Osteoblast (primary cell): ENCODE measurements at regions not wholly inside any gene's neighbourhood (a gene's known extent, or its start where the extent isn't known, plus 50 kb on each side); places are given as distances from the start of the nearest gene placed in this dataset.
A peak's percentile ranks its signal among the peaks of the same experiment; 100 is the strongest.

Source experiments
- DNase-seq: peaks from one replicate; pipeline ENCODE4 v3.0.0; 2011; ENCODE audit warnings: low spot score, mixed read lengths; ENCODE audit not compliant: insufficient read length; ENCODE audit errors: missing footprints
- H2AFZ ChIP-seq: 2 replicates; pipeline ENCODE4 v1.6.0; 2011; ENCODE audit warnings: mild to moderate bottlenecking, low read length
- H3K27ac ChIP-seq: 2 replicates; pipeline ENCODE4 v1.5.1; 2011; ENCODE audit warnings: mild to moderate bottlenecking, low read depth, low read length, moderate library complexity
- H3K27me3 ChIP-seq: 2 replicates; pipeline ENCODE4 v1.6.0; 2012; ENCODE audit warnings: mild to moderate bottlenecking, control low read depth, inconsistent platforms, low read length, moderate library complexity; ENCODE audit not compliant: insufficient read depth
- H3K36me3 ChIP-seq: 2 replicates; pipeline ENCODE4 v1.5.1; 2011; ENCODE audit warnings: mild to moderate bottlenecking, low read length, control low read depth, moderate library complexity; ENCODE audit not compliant: insufficient read depth
- H3K4me1 ChIP-seq: 2 replicates; pipeline ENCODE4 v1.5.1; 2011; ENCODE audit warnings: mild to moderate bottlenecking, low read length, control low read depth, moderate library complexity; ENCODE audit not compliant: insufficient read depth
- H3K4me2 ChIP-seq: 2 replicates; pipeline ENCODE4 v1.6.0; 2011; ENCODE audit warnings: mild to moderate bottlenecking, low read length; ENCODE audit not compliant: insufficient read depth
- H3K4me3 ChIP-seq: fragments of 200-600 bp; sonication (generic); 3 replicates; pipeline ENCODE4 v1.5.1; 2012; ENCODE audit warnings: mild to moderate bottlenecking, low read length, inconsistent platforms; ENCODE audit not compliant: insufficient read depth
- H3K79me2 ChIP-seq: 2 replicates; pipeline ENCODE4 v1.6.0; 2012; ENCODE audit warnings: mild to moderate bottlenecking, low read length, control low read depth, inconsistent platforms; ENCODE audit not compliant: insufficient read depth
- H3K9me3 ChIP-seq: 2 replicates; pipeline ENCODE4 v1.5.1; 2011; ENCODE audit warnings: low read depth, low read length, control low read depth
- H4K20me1 ChIP-seq: 2 replicates; pipeline ENCODE4 v1.6.0; 2012; ENCODE audit warnings: mild to moderate bottlenecking, low read length, control low read depth; ENCODE audit not compliant: insufficient read depth
- TF ChIP-seq, protein P1 (sequence below): IDR thresholded peaks from 2 replicates; pipeline ENCODE4 v1.5.1; 2011; ENCODE audit warnings: mild to moderate bottlenecking, low read depth, low read length, moderate library complexity; ENCODE audit errors: extremely low read depth

DNA sequence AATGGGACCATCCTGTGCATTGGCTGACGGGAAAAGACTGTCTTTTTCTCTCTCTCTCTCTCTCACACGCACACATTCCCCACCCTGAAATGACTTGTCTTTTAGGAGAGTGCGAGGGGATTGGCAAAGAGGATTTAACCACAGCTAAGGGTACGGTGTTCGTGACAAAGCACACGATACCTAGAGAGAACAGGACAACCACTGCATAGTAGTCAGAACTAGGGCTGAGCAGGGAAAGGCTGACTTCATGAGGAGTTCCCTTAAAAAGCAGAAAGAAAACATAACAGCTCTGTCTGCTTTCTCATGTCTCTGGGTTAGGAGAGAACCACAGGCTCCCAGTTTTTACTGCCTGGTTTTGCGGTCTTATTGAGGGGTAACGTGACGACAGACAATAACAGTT is 742.8 kb upstream of the SOX9 start:
- no peaks in the 10 kb centered on the region for H3K27me3 ChIP-seq
- TF ChIP-seq, protein P1, sequence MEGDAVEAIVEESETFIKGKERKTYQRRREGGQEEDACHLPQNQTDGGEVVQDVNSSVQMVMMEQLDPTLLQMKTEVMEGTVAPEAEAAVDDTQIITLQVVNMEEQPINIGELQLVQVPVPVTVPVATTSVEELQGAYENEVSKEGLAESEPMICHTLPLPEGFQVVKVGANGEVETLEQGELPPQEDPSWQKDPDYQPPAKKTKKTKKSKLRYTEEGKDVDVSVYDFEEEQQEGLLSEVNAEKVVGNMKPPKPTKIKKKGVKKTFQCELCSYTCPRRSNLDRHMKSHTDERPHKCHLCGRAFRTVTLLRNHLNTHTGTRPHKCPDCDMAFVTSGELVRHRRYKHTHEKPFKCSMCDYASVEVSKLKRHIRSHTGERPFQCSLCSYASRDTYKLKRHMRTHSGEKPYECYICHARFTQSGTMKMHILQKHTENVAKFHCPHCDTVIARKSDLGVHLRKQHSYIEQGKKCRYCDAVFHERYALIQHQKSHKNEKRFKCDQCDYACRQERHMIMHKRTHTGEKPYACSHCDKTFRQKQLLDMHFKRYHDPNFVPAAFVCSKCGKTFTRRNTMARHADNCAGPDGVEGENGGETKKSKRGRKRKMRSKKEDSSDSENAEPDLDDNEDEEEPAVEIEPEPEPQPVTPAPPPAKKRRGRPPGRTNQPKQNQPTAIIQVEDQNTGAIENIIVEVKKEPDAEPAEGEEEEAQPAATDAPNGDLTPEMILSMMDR = no peak
- no peaks in the 10 kb centered on the region for H3K9me3 ChIP-seq
- H4K20me1 ChIP-seq = no peaks in the 10 kb centered on the region
- peak overlapping the region; percentile 61 for H3K4me3 ChIP-seq
- no peaks in the 10 kb centered on the region for H3K79me2 ChIP-seq
- DNase-seq = no peak
- peak overlapping the region; percentile 85 for H2AFZ ChIP-seq
- peak overlapping the region; percentile 38 for H3K27ac ChIP-seq
- H3K4me1 ChIP-seq = peaks cover 7% of the 10 kb centered on the region
- peak overlapping the region; percentile 82 for H3K4me2 ChIP-seq
- H3K36me3 ChIP-seq = no peaks in the 10 kb centered on the region

DNA sequence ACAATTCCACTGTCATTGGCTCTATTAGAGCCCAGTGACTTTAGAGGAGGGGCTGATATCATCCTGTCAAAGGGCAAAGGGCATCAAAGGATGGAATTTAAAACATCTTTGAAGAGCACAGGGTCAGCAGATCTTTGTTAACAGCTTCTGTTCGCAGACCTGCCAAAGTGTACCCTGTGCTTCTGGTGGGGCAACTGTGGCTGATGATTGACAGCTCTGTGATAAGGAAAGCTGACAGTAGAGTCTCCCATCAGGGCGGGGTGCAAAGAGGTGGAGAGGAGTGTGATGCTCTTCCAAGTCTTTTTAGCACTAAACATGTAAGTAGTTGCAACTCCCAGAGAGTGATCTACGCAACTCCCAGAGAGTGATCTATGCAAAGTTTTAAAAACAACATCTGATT is 742.1 kb upstream of the SOX9 start:
- no peak overlapping the region for H2AFZ ChIP-seq
- TF ChIP-seq, protein P1 = no peak

DNA sequence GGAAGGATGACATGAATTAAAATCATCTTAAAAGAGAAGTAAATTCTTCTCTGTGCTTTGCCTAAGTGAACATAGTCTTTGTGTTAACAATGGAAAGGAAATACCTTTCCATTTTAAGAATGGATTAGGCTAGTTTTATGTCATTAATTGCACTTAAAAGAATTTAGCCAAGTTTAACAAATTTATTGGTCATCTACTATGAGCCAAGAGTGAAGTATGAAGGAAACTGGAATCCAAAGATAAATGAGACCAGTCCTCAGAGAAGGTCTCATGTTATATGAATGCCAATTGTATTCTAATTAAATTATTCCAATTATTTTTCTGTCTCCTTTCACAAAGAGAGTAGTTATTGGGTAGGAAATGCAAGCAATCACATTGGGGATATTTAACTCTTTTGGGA is 741.3 kb upstream of the SOX9 start:
- H3K27ac ChIP-seq = no peak overlapping the region
- TF ChIP-seq, protein P1 = no peak
- DNase-seq = no peak
- no peaks in the 10 kb centered on the region for H4K20me1 ChIP-seq
- H3K4me1 ChIP-seq = peaks cover 7% of the 10 kb centered on the region
- no peak overlapping the region for H3K4me3 ChIP-seq
- H3K27me3 ChIP-seq = no peaks in the 10 kb centered on the region
- H3K79me2 ChIP-seq = no peaks in the 10 kb centered on the region
- H3K4me2 ChIP-seq = no peak overlapping the region
- H3K9me3 ChIP-seq = no peaks in the 10 kb centered on the region
- H2AFZ ChIP-seq = no peak overlapping the region
- no peaks in the 10 kb centered on the region for H3K36me3 ChIP-seq

More for the DNA sequence above, 742.1 kb upstream of the SOX9 start:
- no peak overlapping the region for H3K4me3 ChIP-seq
- H3K27me3 ChIP-seq = no peaks in the 10 kb centered on the region
- H4K20me1 ChIP-seq = no peaks in the 10 kb centered on the region
- H3K79me2 ChIP-seq = no peaks in the 10 kb centered on the region
- no peak overlapping the region for H3K27ac ChIP-seq
- H3K4me2 ChIP-seq = no peak overlapping the region
- H3K4me1 ChIP-seq = peaks cover 7% of the 10 kb centered on the region
- no peaks in the 10 kb centered on the region for H3K9me3 ChIP-seq
- DNase-seq = no peak
- no peaks in the 10 kb centered on the region for H3K36me3 ChIP-seq

DNA sequence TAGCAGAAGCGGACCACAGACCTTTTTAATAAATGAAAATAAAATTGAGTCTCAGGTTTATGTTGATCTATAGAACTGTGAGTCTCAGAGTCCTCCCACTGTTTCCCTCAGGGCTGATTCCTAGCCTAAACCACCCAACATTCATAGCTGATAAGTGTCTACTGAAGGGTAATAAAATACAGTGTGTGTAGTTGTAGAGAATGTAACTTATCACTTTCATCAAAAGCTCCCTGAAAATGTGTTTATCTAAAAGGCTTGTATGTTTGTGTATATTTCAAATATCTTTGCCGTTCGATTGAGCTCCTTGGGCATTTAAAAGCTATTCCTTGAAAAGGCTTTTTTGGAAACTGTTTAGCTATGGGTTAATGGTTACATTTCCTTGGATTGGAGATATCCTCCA is 740.3 kb upstream of the SOX9 start:
- DNase-seq = no peak
- H3K4me2 ChIP-seq = no peak overlapping the region
- H3K4me1 ChIP-seq = peaks cover 7% of the 10 kb centered on the region
- H3K4me3 ChIP-seq = no peak overlapping the region
- H3K36me3 ChIP-seq = no peaks in the 10 kb centered on the region
- no peak overlapping the region for H2AFZ ChIP-seq
- no peaks in the 10 kb centered on the region for H3K79me2 ChIP-seq
- H3K27me3 ChIP-seq = no peaks in the 10 kb centered on the region
- H3K9me3 ChIP-seq = no peaks in the 10 kb centered on the region
- no peaks in the 10 kb centered on the region for H4K20me1 ChIP-seq
- TF ChIP-seq, protein P1 = no peak
- no peak overlapping the region for H3K27ac ChIP-seq
